Gastrocnemius medialis (tissue), 4 donors: ENCODE measurements at regions not wholly inside any gene's neighbourhood (a gene's known extent, or its start where the extent isn't known, plus 50 kb on each side); places are given as distances from the start of the nearest gene placed in this dataset.

Experiments
- ATAC-seq, 2 donors: fragments of 150-250 bp; one replicate each; pipeline ENCODE4 v1.9.1; 2016
- DNase-seq, 2 donors: peaks; one replicate each; pipeline ENCODE4 v3.0.0-alpha.2; 2019
- H3K27ac ChIP-seq, 4 donors: fragments of 200-600 bp; sonication (generic); 1 replicate in 1 of 4; 2 replicates in 3 of 4; pipeline ENCODE4 v1.5.1; 2016 to 2018; ENCODE audit warnings: mild to moderate bottlenecking in 2 of 4, moderate library complexity in 1 of 4
- H3K27me3 ChIP-seq, 3 donors: fragments of 200-600 bp; sonication (generic) in 2 of 3; 1 replicate in 1 of 3; 2 replicates in 2 of 3; pipeline versions ENCODE4 v1.5.1 to v1.6.0; 2016 to 2019; ENCODE audit warnings: mild to moderate bottlenecking in 1 of 3, moderate library complexity in 1 of 3
- H3K36me3 ChIP-seq, 2 donors: fragments of 200-600 bp; sonication (generic) in 1 of 2; one replicate each; pipeline ENCODE4 v1.5.1; 2017 to 2018
- H3K4me1 ChIP-seq, 2 donors: fragments of 200-600 bp; sonication (generic) in 1 of 2; one replicate each; pipeline ENCODE4 v1.5.1; 2016 to 2017; ENCODE audit warnings: mild to moderate bottlenecking in 2 of 2
- H3K4me3 ChIP-seq, 4 donors: fragments of 200-600 bp; sonication (generic) in 3 of 4; 1 replicate in 1 of 4; 2 replicates in 3 of 4; pipeline ENCODE4 v1.5.1; 2016 to 2019; ENCODE audit warnings: mild to moderate bottlenecking in 2 of 4
- H3K9me3 ChIP-seq, 3 donors: fragments of 200-600 bp; sonication (generic) in 2 of 3; 1 replicate in 1 of 3; 2 replicates in 2 of 3; pipeline ENCODE4 v1.5.1; 2016 to 2019
- CTCF ChIP-seq, 5 experiments: fragments of 450-650 bp in 3 of 5; fragments of 200-600 bp in 2 of 5; sonication (generic) in 2 of 5; IDR thresholded peaks in 4 of 5; conservative IDR thresholded peaks in 1 of 5; 1 replicate in 4 of 5; 2 replicates in 1 of 5; pipeline ENCODE4 v1.5.1; 2016 to 2019; ENCODE audit warnings: antibody characterized with exemption in 5 of 5, mild to moderate bottlenecking in 3 of 5, moderate library complexity in 3 of 5
- POLR2A ChIP-seq, 2 donors: fragments of 450-650 bp; IDR thresholded peaks; one replicate each; pipeline ENCODE4 v1.6.1; 2017; ENCODE audit warnings: antibody characterized with exemption in 2 of 2, mild to moderate bottlenecking in 2 of 2, moderate library complexity in 2 of 2
- in situ Hi-C, 4 donors: fragments of 200-750 bp; cut with MboI; loops; one replicate each; pipeline versions ENCODE4 v1.15.0 to v1.8.0; 2017; ENCODE audit warnings: low sequenced_read_pairs in 4 of 4
- intact Hi-C: fragments of 100-400 bp; cut with DNase I; formaldehyde crosslinking; loops from one replicate; pipeline ENCODE4 v1.15.1; 2023; ENCODE audit warnings: low total_unique reads

GRCh38 chr4:77384094-77384493 is 221.5 kb upstream of the CXCL13 start:
- in situ Hi-C loops, result loop anchor here in 3 of 4 donors (10.0 kb wide), 4 partner anchors 51 to 311 kb away; partner anchors contain the start of gene CXCL13 (in 1 of the 3)
- no peak for ATAC-seq

DNA sequence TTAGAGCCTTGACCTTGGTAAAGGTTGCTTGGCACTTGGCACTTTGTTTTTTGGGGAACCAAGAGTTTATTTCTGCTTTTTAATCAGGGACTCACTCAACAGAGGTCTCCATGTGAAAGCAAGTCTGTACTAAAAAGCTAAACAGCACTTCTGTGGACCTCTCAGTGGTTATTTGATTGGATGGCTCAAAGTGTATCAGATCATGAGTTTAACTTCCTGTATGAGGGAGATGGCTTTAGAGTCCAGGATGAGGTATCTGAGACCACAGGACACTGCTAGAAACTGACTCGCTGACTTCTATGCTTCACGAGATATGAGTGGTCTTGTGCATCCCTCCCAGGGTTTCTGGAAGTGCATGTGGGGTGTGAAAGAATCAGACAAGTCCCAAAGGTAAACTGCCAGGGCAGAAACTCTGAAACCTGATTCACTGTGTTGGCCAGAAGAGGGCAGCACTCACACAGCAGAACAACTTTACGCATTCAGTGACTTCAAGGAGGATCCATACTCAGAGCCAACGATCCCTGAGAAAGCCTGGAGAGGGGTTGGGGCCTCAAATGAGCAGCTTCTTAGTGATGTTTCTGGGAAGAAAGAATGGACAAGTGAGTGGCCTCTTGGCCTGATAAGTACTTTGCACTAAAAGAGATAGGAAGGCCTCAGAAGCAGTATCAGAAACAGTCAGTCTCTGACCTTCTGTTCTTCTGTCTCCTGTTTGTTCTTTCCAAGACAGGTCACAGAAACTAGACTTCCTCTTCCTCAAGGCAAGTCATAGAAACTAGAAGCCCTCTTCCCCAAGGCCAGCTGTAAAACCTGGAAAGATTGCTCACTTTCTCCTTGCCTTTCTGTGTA is 220.3 kb upstream of the CXCL13 start:
- H3K9me3 ChIP-seq, result no peaks in the 10 kb centered on the region
- peaks cover 9 to 15% of the 10 kb centered on the region in 2 donors for H3K4me1 ChIP-seq
- H3K36me3 ChIP-seq, result no peaks in the 10 kb centered on the region
- no peak overlapping the region for H3K27ac ChIP-seq
- in situ Hi-C loops, result loop anchor here in 3 of 4 donors (10.0 kb wide), 4 partner anchors 49 to 309 kb away; partner anchors contain the start of gene CXCL13 (in 1 of the 3)
- H3K27me3 ChIP-seq, result no peaks in the 10 kb centered on the region
- no peak overlapping the region for H3K4me3 ChIP-seq
- DNase-seq (peak; percentile 6 to 28), ATAC-seq (peak; percentile 71 to 83)
- intact Hi-C loops, result loop anchor here (1.0 to 5.0 kb wide), 4 partner anchors 48 to 312 kb away; no protein-coding TSS in a partner anchor
- peak; percentile 42 to 81 (median 62) for TF ChIP-seq CTCF (IDR thresholded peaks at IDR 0.05 in 4 of 5, conservative IDR thresholded peaks at IDR 0.05 in 1 of 5)
- no peak for TF ChIP-seq POLR2A (IDR thresholded peaks at IDR 0.05)

More at GRCh38 chr4:77384094-77384493, 221.5 kb upstream of the CXCL13 start:
- H3K27me3 ChIP-seq, result no peaks in the 10 kb centered on the region
- intact Hi-C loops, result loop anchor here (2.0 kb wide), 1 partner anchor 217 kb away; no protein-coding TSS in a partner anchor
- no peaks in the 10 kb centered on the region for H3K9me3 ChIP-seq
- peaks cover 9 to 15% of the 10 kb centered on the region in 2 donors for H3K4me1 ChIP-seq
- TF ChIP-seq POLR2A (IDR thresholded peaks at IDR 0.05), result no peak
- no peak for TF ChIP-seq CTCF (IDR thresholded peaks at IDR 0.05 in 4 of 5, conservative IDR thresholded peaks at IDR 0.05 in 1 of 5)
- no peaks in the 10 kb centered on the region for H3K36me3 ChIP-seq
- DNase-seq, result no peak
- no peak overlapping the region for H3K27ac ChIP-seq
- H3K4me3 ChIP-seq, result no peak overlapping the region

GRCh38 chr4:77393996-77394395 is 211.6 kb upstream of the CXCL13 start:
- H3K27ac ChIP-seq, result no peak overlapping the region
- H3K4me1 ChIP-seq, result no peaks in the 10 kb centered on the region
- no peak overlapping the region for H3K4me3 ChIP-seq
- no peaks in the 10 kb centered on the region for H3K27me3 ChIP-seq
- TF ChIP-seq POLR2A (IDR thresholded peaks at IDR 0.05) (no peak), CTCF (IDR thresholded peaks at IDR 0.05 in 4 of 5, conservative IDR thresholded peaks at IDR 0.05 in 1 of 5) (no peak)
- no peaks in the 10 kb centered on the region for H3K9me3 ChIP-seq
- no peak for DNase-seq
- in situ Hi-C loops (loop anchor here in 2 of 4 donors (10.0 kb wide), 2 partner anchors 201 to 211 kb away; partner anchors contain the start of gene CXCL13 (in 1 of the 2)), intact Hi-C loops (no loop called here)
- ATAC-seq, result no peak
- no peaks in the 10 kb centered on the region for H3K36me3 ChIP-seq

DNA sequence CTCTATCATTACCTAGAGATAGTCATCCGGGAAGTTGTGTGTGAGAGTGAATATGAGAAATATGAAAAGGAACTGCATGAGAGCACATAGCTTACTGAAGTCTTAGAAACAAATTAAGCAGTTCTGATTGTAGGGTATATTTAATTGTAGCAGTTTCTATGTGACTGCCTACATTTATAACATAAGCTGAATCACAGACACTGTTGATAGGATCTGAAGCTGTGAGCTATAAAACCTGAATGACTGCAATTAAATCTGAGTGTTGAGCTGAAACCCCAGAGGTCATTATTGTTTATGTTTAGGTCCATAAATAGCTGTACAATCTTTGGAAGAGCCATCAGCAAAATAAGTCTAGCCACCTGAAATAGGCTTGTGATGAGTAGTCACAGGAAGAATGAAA is 210.1 kb upstream of the CXCL13 start:
- H3K4me1 ChIP-seq, result no peaks in the 10 kb centered on the region
- DNase-seq, result no peak
- no peaks in the 10 kb centered on the region for H3K36me3 ChIP-seq
- no peaks in the 10 kb centered on the region for H3K9me3 ChIP-seq
- intact Hi-C loops (no loop called here), in situ Hi-C loops (loop anchor here in 2 of 4 donors (10.0 kb wide), 2 partner anchors 199 to 209 kb away; partner anchors contain the start of gene CXCL13 (in 1 of the 2))
- H3K27me3 ChIP-seq, result no peaks in the 10 kb centered on the region
- no peak overlapping the region for H3K27ac ChIP-seq
- no peak for ATAC-seq
- H3K4me3 ChIP-seq, result no peak overlapping the region
- TF ChIP-seq POLR2A (IDR thresholded peaks at IDR 0.05) (no peak), CTCF (IDR thresholded peaks at IDR 0.05 in 4 of 5, conservative IDR thresholded peaks at IDR 0.05 in 1 of 5) (no peak)
